ENCODE measurements at regions not wholly inside any gene's neighbourhood (a gene's known extent, or its start where the extent isn't known, plus 50 kb on each side); places are given as distances from the start of the nearest gene placed in this dataset.
A peak's percentile ranks its signal among the peaks of the same experiment; 100 is the strongest.

- DNase-seq (ENCODE audit: low spot score) = no peak
These were observed 252.2 kb upstream of the ATP2B1 start for GRCh38 chr12:89960607-89961394.

DNA sequence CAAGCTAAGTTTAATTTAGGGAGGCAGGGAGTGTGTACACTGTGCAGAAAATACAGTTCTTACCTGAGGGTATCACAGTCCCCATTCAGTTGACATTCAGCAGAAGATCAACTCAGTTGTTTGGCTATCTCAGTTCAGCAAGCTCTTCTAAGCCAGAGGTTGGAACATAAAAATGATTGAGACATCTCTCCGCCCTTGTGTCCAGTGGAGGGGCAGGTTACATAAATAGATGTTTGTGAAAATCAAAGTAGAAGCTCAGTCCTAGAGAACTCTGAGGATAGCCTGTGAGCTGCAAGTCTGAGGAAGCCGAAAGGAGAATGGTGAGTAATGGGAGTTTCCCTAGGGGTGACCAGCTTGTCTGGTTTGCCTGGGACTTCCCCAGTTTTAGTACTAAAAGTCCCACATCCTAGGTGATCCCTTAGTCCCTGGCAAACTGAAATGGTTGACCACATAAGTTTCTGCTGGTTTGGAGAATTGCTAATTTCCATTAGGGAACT, 251.4 kb upstream of the ATP2B1 start:
- DNase-seq (ENCODE audit: low spot score) = peak; percentile 76

- no peak for DNase-seq (ENCODE audit: low spot score)
These were observed 250.5 kb upstream of the ATP2B1 start for GRCh38 chr12:89959179-89959578.

GRCh38 chr12:89954259-89954658, 245.6 kb upstream of the ATP2B1 start:
- no peak for DNase-seq (ENCODE audit: low spot score)

GRCh38 chr12:89951694-89952060, 243.0 kb upstream of the ATP2B1 start:
- no peak for DNase-seq (ENCODE audit: low spot score)

DNA sequence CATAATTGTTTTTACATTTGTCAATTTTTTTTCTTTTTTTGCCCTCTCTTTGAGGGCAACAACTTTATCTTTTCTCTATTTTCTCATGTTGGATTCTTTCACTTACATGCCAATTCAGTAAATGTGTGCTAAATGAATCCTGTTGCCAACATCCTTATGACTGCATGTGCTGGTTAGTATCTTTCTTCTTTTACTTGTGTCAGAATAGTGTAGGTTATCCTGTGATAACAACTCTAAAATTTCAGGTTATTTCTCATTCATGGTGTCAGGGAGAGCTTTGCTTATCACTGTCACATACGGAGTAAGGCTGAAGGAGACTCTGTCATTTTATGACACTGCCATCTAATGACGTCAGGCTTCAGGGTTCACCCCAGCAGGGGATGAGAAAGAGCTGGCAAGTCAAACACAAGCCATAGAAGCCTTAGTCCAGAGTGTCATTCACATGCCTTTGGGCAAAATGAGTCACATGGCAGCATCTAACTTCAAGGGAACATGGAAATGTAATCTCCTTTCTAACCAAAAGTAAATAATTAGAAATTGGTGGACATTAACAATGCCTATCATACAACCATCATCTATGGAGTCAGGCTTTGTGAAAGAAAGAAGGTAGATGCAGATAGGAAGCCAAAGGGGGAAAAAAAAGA, 242.5 kb upstream of the ATP2B1 start:
- peak; percentile 45 for DNase-seq (ENCODE audit: low spot score)

GRCh38 chr12:89950421-89950820, 241.8 kb upstream of the ATP2B1 start:
- no peak for DNase-seq (ENCODE audit: low spot score)

DNA sequence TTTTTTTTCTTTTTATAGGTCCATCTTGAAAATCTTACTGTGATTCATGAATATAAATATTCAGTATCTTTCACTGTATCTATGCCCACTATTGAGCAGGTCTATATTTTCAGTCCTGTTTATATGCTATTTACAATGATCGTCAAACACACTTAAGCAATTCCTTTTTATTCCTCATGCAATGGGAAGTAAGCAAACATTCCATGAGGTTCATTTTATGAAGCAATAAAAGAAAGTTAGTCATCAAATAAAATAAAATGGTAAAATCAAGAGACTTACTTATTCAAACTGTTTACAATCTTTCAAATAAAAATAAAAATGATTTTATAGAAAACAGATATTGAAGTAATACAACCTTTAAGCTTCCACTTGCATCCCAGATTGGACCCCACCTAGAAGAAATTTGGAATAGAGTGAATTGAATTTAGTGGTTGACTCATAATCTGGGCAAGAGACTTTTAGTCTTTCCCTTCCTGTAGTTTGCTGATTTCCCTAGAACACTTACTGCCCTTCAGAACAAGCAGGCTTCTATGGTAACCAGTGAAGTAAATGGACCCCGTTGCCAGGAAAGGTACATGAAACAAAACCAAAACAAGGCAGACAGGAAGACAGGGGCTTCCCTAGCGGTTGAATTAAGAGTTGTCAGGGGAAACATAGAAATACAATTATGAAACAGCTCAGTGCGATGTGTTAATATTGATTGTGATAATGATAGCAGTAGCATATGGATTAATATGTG, 241.0 kb upstream of the ATP2B1 start:
- peak; percentile 39 for DNase-seq (ENCODE audit: low spot score)

DNA sequence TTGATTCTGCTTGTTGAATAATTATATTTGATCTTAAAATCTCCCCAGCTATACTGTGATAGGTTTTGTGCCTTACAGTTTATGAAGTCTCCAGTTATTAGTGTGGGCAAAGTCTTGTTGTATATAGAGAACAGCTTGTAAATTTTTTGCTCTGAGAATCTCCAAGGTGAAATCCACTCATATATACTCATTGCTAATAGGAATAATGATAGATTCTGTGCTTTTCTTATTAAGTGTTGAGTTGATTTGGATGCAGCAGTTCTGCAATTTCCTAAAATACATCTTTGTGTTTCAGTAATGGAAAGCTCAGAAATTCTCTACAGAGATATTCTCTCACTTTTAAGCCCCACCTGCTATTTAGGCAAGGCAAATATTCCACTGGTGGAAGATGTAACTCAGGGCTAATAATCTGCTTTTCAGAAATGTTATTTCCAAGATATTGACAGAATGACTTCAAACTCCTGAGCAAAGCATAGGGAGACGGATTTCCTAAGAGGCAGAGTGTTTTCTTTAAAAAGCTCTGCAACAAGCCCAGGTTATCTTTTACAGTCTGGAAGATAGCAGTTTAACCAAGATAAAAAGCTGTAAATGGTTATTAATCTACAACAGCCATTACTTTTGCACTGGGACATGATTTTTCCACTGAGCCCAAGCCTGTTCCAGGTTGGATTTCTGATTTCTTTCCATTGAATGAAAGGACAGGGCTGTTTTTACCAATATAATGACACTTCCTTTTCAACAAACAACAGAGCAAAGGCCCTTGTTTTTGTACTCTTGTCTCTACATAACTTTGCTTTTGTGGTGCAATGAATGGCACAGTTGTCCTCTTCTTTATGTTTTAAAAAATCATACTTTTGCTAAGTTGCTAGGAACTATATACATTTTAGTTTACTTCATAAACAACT, 239.9 kb upstream of the ATP2B1 start:
- DNase-seq (ENCODE audit: low spot score) = no peak

DNA sequence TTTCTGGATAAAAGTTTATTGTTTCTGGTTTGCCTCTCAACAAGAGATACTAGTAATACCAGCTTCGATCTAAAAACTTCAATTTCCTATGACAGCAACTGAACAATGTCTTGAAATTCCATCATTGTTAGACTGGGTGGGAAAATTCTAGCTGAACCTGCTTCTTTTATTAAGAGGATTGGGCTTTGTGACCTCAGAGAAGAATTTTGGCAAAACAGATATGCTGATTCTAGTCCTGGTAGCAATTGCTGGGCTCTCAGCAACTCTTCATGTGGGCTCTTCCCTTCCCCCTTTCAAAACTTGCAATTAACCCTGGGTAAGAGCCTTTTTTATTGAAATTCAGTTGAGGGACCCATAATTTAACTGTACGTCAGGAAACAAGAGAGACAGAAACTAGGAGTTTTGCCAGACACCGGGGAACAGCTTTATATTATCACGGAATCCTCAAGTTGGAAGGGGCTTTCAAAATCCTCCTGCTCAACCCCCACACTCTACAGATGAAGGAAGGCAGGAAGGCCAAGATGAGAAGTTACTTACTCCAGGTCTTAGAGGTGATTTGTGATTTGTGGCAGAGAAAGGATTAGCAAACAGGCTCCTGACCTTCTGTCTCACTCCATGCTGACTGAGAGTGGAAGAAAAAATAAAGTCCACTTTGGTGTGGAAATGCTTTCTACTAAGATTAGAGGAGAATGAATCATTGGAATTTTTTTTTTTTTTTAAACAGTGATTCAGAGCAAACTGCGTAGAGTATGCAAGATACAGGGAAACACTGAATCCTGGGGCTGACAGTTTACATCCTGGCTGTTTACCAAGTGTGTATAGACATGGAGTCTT, 239.0 kb upstream of the ATP2B1 start:
- DNase-seq (ENCODE audit: low spot score) = peak; percentile 89

DNA sequence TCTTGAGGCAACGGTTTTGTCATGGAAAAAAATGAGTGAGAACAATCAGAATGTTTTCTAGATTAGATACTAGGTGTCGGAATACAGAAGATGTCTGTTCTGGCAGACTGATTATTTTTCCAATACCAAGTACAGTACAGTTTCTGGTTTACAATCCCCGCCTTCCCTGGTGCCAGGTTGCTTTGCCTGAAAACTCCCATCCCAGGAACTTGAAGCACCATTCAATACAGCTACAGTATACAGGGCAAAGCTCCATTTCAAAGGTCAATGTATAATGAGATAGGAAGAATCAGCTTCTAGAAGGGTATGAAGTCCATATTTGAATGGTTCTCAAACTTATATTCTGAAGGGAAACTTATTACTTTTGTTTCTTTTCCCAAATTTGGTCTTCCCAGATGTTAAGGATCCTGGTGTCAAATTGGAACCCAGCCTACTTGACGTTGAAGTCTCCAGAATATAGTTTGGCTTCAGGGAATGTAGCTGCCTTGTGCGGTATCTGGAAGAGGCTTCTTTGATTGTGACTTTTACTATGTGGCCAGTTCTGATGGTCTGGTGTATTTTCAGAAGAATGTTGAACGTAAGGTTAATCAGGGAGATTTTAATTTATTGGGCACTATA, 238.0 kb upstream of the ATP2B1 start:
- DNase-seq (ENCODE audit: low spot score) = no peak

DNA sequence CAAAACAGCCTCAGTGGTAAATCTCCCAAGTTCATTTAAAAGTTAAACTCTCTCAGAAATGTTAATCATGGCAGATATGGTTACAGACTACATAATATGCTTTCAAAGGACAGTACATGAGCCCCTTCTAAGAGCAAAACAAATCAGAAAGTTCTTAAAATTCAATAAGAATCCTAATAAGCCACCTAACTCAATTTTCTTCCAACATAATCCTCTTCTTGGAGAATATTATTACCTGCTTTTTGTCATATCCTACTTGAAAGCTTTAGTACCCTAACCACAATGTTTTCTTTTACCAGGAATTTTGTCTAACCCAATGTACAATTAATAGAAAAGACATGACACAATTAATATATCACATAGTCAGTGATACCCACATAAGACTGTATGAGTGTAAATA, 236.5 kb upstream of the ATP2B1 start:
- no peak for DNase-seq (ENCODE audit: low spot score)

DNA sequence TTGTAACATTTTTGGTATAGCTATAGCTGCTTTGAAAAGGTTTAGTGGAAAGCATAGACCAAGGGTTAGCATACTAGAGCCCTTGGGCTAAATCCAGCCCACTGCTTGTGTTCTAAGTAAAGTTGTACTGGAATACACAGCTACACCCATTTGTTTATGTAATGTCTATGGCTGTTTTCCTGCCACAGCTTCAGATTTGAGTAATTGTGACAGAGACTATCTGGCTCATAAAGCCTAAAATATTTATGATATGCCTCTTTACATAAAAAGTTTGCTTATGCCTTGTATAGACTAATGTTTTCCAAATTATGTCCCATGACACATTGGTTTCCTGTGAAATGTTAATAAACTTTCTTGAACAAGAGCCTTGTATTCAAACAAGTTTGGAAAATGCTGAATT, 234.8 kb upstream of the ATP2B1 start:
- no peak for DNase-seq (ENCODE audit: low spot score)

- DNase-seq (ENCODE audit: low spot score) = no peak
These were observed 232.8 kb upstream of the ATP2B1 start for GRCh38 chr12:89941436-89941835.

DNA sequence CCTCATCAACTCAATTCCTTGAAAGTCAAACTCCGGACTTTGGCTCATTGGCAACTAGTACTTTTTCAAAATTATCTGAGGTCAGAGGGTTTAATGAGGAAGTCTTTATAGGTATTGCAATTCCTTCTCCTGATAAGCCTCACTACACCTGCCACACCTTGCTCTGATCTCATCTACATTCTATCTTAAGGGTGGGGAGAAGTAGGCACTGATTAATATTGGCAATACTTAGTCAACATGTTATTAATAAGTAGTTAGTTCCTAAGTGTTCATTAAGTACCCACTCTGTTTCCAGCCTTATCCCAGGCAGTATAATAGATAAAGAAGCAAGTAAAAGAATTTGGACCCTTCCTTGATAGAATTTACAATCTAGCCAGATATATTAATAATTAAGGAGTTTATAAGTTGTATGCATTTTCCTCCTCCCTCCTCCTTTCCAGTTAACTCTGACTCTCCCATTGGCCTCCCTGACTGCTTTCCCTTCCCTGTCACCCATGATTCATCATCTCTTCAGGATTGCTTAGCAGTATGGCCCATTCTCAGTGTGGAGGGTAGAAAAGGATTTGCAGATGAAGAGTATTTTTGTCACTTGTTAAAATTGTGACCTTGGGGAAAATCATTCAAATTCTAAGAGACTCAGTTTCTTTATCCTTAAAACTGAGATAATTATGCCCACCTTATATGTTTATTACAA, 231.0 kb upstream of the ATP2B1 start:
- no peak for DNase-seq (ENCODE audit: low spot score)

DNA sequence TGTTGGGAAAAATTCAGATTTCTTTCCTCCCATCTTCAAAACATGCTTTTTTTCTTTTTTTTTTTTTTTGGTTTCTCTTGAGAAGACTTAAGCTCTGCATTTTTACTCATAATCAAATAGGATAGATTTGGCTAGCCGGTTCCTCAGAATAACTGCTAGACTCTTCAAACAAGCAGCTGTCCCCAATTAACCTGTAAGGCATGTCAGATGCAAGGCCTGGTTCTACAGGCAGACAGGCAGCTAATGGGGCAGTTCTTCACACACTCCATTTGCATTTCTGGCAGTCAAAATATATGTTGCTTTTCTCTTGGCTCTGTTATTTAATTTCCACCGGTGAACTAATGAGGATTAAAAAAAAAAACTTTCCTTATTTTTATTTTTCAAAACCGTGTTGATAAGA, 228.0 kb upstream of the ATP2B1 start:
- DNase-seq (ENCODE audit: low spot score) = no peak

- DNase-seq (ENCODE audit: low spot score) = no peak
These were observed 227.2 kb upstream of the ATP2B1 start for GRCh38 chr12:89935850-89936249.

GRCh38 chr12:89933911-89934310, 225.3 kb upstream of the ATP2B1 start:
- DNase-seq (ENCODE audit: low spot score) = no peak

- DNase-seq (ENCODE audit: low spot score) = peak; percentile 24
These were observed 224.3 kb upstream of the ATP2B1 start for GRCh38 chr12:89932954-89933353.

DNA sequence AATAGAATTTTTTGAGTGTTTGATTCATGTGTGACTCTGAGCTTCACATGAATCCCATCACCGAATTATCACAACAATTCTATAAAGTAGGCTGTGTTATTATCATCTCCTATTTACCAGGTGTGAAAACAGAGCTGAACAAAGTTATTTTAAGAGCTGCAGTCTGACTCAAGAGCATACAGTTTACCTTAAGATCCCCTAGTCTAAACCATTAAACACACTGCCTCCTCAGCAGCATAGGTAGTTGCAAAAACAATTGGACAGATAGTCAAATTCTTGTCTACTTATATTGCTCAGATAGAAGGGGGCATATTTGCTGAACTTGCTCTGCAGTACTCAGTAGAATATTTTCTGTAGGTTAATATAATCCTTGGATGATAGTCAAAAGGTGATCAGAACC, 219.8 kb upstream of the ATP2B1 start:
- DNase-seq (ENCODE audit: low spot score) = no peak
